Neural crest cell (in vitro differentiated cells): ENCODE measurements at regions not wholly inside any gene's neighbourhood (a gene's known extent, or its start where the extent isn't known, plus 50 kb on each side); places are given as distances from the start of the nearest gene placed in this dataset.

Experiments used
- DNase-seq: peaks from one replicate; pipeline ENCODE4 v3.0.0; 2021; ENCODE audit warnings: low read depth, mixed read lengths, low spot score
- H3K27ac Mint-ChIP-seq: one replicate; pipeline ENCODE4 v1.8.0; 2021; ENCODE audit warnings: mild to moderate bottlenecking, mixed read lengths; ENCODE audit not compliant: unreplicated experiment
- H3K27me3 Mint-ChIP-seq: 2 replicates; pipeline ENCODE4 v1.8.0; 2021; ENCODE audit warnings: low read depth, mild to moderate bottlenecking, mixed read lengths
- H3K36me3 Mint-ChIP-seq: 2 replicates; pipeline ENCODE4 v1.8.0; 2021; ENCODE audit warnings: low read depth, mild to moderate bottlenecking, mixed read lengths
- H3K4me1 Mint-ChIP-seq: 2 replicates; pipeline ENCODE4 v1.8.0; 2021; ENCODE audit warnings: mixed read lengths
- H3K4me3 Mint-ChIP-seq: one replicate; pipeline ENCODE4 v1.8.0; 2021; ENCODE audit warnings: mild to moderate bottlenecking, mixed read lengths
- H3K9me3 Mint-ChIP-seq: 2 replicates; pipeline ENCODE4 v1.8.0; 2021; ENCODE audit warnings: mixed read lengths
- CTCF ChIP-seq: fragments of 200-600 bp; sonication (generic); conservative IDR thresholded peaks from 2 replicates; pipeline ENCODE4 v1.5.0; 2021; ENCODE audit warnings: antibody characterized with exemption, mild to moderate bottlenecking

- Mint-ChIP-seq H3K4me1 (peaks cover 21% of the 10 kb centered on the region), H3K9me3 (no peaks in the 10 kb centered on the region), H3K4me3 (no peak overlapping the region), H3K27ac (no peak overlapping the region), H3K36me3 (no peaks in the 10 kb centered on the region), H3K27me3 (no peaks in the 10 kb centered on the region)
- no peak for DNase-seq
- no peak for TF ChIP-seq CTCF
Observed at GRCh38 chr3:182723596-182723995, 69.7 kb upstream of the ATP11B start.

- Mint-ChIP-seq H3K4me1 (peaks cover 21% of the 10 kb centered on the region), H3K9me3 (no peaks in the 10 kb centered on the region), H3K36me3 (no peaks in the 10 kb centered on the region), H3K4me3 (peak overlapping the region; percentile 1), H3K27me3 (no peaks in the 10 kb centered on the region), H3K27ac (no peak overlapping the region)
- no peak for DNase-seq
- no peak for TF ChIP-seq CTCF
Observed at GRCh38 chr3:182725372-182726251, 67.7 kb upstream of the ATP11B start.

GRCh38 chr3:182726258-182727142 is 66.8 kb upstream of the ATP11B start:
- Mint-ChIP-seq H3K36me3 (no peaks in the 10 kb centered on the region), H3K4me1 (peaks cover 21% of the 10 kb centered on the region), H3K4me3 (peak overlapping the region; percentile 49), H3K9me3 (no peaks in the 10 kb centered on the region), H3K27ac (no peak overlapping the region), H3K27me3 (no peaks in the 10 kb centered on the region)
- DNase-seq, result no peak
- TF ChIP-seq CTCF, result no peak

- Mint-ChIP-seq H3K36me3 (no peaks in the 10 kb centered on the region), H3K27me3 (no peaks in the 10 kb centered on the region), H3K27ac (no peak overlapping the region)
Observed at GRCh38 chr3:182728238-182728637, 65.1 kb upstream of the ATP11B start.

More at GRCh38 chr3:182728238-182728637, 65.1 kb upstream of the ATP11B start:
- Mint-ChIP-seq H3K4me3 (no peak overlapping the region), H3K9me3 (no peaks in the 10 kb centered on the region), H3K4me1 (peaks cover 21% of the 10 kb centered on the region)
- no peak for TF ChIP-seq CTCF
- DNase-seq, result no peak
